ENCODE measurements at regions not wholly inside any gene's neighbourhood (a gene's known extent, or its start where the extent isn't known, plus 50 kb on each side); places are given as distances from the start of the nearest gene placed in this dataset.

- no peak for DNase-seq (ENCODE audit: low read depth in 2 of 2)
These were observed 122.4 kb upstream of the NPY2R start for GRCh38 chr4:155085843-155086530.

GRCh38 chr4:155094201-155094820, 114.1 kb upstream of the NPY2R start:
- no peak for DNase-seq (ENCODE audit: low read depth in 2 of 2)

GRCh38 chr4:155099231-155099630, 109.2 kb upstream of the NPY2R start:
- no peak for DNase-seq (ENCODE audit: low read depth in 2 of 2)

- no peak for DNase-seq (ENCODE audit: low read depth in 2 of 2)
These were observed 101.8 kb upstream of the NPY2R start for GRCh38 chr4:155106629-155107028.

GRCh38 chr4:155107059-155107458, 101.4 kb upstream of the NPY2R start:
- no peak for DNase-seq (ENCODE audit: low read depth in 2 of 2)

- DNase-seq (ENCODE audit: low read depth in 2 of 2) = no peak
These were observed 93.6 kb upstream of the NPY2R start for GRCh38 chr4:155114790-155115189.

- no peak for DNase-seq (ENCODE audit: low read depth in 2 of 2)
These were observed 89.4 kb upstream of the NPY2R start for GRCh38 chr4:155119006-155119405.

GRCh38 chr4:155120536-155120935, 87.9 kb upstream of the NPY2R start:
- no peak for DNase-seq (ENCODE audit: low read depth in 2 of 2)

GRCh38 chr4:155122382-155122781, 86.1 kb upstream of the NPY2R start:
- DNase-seq (ENCODE audit: low read depth in 2 of 2) = no peak

GRCh38 chr4:155134136-155134535, 74.3 kb upstream of the NPY2R start:
- no peak for DNase-seq (ENCODE audit: low read depth in 2 of 2)

- DNase-seq (ENCODE audit: low read depth in 2 of 2) = no peak
These were observed 67.5 kb upstream of the NPY2R start for GRCh38 chr4:155140889-155141288.

GRCh38 chr4:155143512-155143911, 64.9 kb upstream of the NPY2R start:
- DNase-seq (ENCODE audit: low read depth in 2 of 2) = no peak
